ENCODE measurements at regions not wholly inside any gene's neighbourhood (a gene's known extent, or its start where the extent isn't known, plus 50 kb on each side); places are given as distances from the start of the nearest gene placed in this dataset.

GRCh38 chr9:106376689-106377088 is 486.3 kb upstream of the ZNF462 start:
- TF ChIP-seq POLR2A (IDR thresholded peaks at IDR 0.05; ENCODE audit: low read length), result no peak
- TF ChIP-seq GATA1 (IDR thresholded peaks at IDR 0.05; ENCODE audit: low read depth, low read length), result no peak
